SU-DHL-6 (cell line): ENCODE measurements at regions not wholly inside any gene's neighbourhood (a gene's known extent, or its start where the extent isn't known, plus 50 kb on each side); places are given as distances from the start of the nearest gene placed in this dataset.

Experiments used
- H2AFZ ChIP-seq: fragments of 200-600 bp; sonication (generic); 2 replicates; pipeline ENCODE4 v1.6.1; 2014; ENCODE audit warnings: low read depth, mild to moderate bottlenecking, moderate library complexity, mixed read lengths, antibody characterized with exemption, low read length; ENCODE audit not compliant: severe bottlenecking
- H3F3A ChIP-seq: fragments of 200-600 bp; shearing (Covaris generic); 2 replicates; pipeline ENCODE4 v1.6.0; 2016; ENCODE audit warnings: antibody characterized with exemption, mild to moderate bottlenecking; ENCODE audit not compliant: insufficient read depth
- H3K27ac ChIP-seq: fragments of 200-600 bp; sonication (generic); 2 replicates; pipeline ENCODE4 v1.5.1; 2016; ENCODE audit warnings: low read depth, mild to moderate bottlenecking, low read length, moderate library complexity, mixed read lengths
- H3K27me3 ChIP-seq: fragments of 200-600 bp; sonication (generic), shearing (Covaris generic); 2 replicates; pipeline ENCODE4 v1.6.0; 2014; ENCODE audit warnings: mild to moderate bottlenecking, low read length
- H3K36me3 ChIP-seq: fragments of 200-600 bp; sonication (generic); 2 replicates; pipeline ENCODE4 v1.6.1; 2014; ENCODE audit warnings: mild to moderate bottlenecking, low read length, mixed read lengths
- H3K4me2 ChIP-seq: fragments of 300-600, 200-600 bp; shearing (Covaris generic), sonication (generic); 2 replicates; pipeline ENCODE4 v1.6.0; 2014; ENCODE audit warnings: low read length, low read depth, mild to moderate bottlenecking; ENCODE audit not compliant: poor library complexity, severe bottlenecking
- H3K4me3 ChIP-seq: fragments of 200-600 bp; sonication (generic); 2 replicates; pipeline ENCODE4 v1.5.1; 2014; ENCODE audit warnings: antibody characterized with exemption, low read length, mild to moderate bottlenecking, mixed read lengths; ENCODE audit not compliant: insufficient read depth, poor library complexity, severe bottlenecking
- H3K79me2 ChIP-seq: fragments of 200-600 bp; sonication (generic); 2 replicates; pipeline ENCODE4 v1.6.1; 2014; ENCODE audit warnings: mild to moderate bottlenecking, low read length, moderate library complexity; ENCODE audit not compliant: insufficient read depth
- H3K9ac ChIP-seq: fragments of 200-600 bp; sonication (generic); 2 replicates; pipeline ENCODE4 v1.7.0; 2014; ENCODE audit warnings: mild to moderate bottlenecking, low read length
- H3K9me2 ChIP-seq: fragments of 200-600 bp; sonication (generic); replicated peaks from 2 replicates; pipeline ENCODE4 v1.6.1; 2014; ENCODE audit warnings: low read length; ENCODE audit not compliant: insufficient read depth
- H3K9me3 ChIP-seq: fragments of 200-600 bp; sonication (generic); 2 replicates; pipeline ENCODE4 v1.6.1; 2014; ENCODE audit warnings: low read length, mixed read lengths; ENCODE audit not compliant: insufficient read depth
- H4K20me1 ChIP-seq: fragments of 200-600 bp; sonication (generic); 2 replicates; pipeline ENCODE4 v1.6.1; 2014; ENCODE audit warnings: low read depth, mild to moderate bottlenecking, antibody characterized with exemption, low read length, moderate library complexity, mixed read lengths
- EZH2phosphoT487 ChIP-seq: fragments of 200-600 bp; sonication (generic), shearing (Covaris generic); conservative IDR thresholded peaks from 2 replicates; pipeline ENCODE4 v1.6.1; 2018; ENCODE audit warnings: mild to moderate bottlenecking, antibody characterized with exemption, low read length, moderate library complexity, mixed read lengths
- TF ChIP-seq, protein P1 (sequence below): fragments of 200-600 bp; sonication (generic); IDR thresholded peaks from one replicate; pipeline ENCODE4 v1.5.1; 2017; ENCODE audit warnings: antibody characterized with exemption, mild to moderate bottlenecking, low read length, moderate library complexity; ENCODE audit not compliant: insufficient read depth, poor library complexity, severe bottlenecking

DNA sequence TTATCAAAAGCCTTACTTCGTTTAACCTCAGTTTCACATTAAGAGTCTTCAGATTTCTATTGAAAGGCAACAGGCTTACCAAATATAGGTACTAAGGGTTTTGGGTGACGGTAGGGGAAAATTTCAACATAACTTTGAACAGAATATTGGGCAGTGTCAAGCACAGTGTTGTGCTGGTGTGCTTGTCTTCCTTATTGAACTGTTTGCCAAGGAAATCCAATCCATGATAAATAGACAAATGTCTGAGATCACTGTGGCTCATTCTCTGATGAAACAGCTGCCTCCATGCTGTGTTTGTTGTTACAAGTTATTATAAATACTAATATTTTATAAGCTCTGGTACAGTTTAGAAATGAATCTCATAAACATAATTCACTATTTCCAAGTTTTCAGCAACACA lies 730.1 kb downstream of the NR2F1-AS1 start:
- H3K4me3 ChIP-seq, result no peak overlapping the region
- no peaks in the 10 kb centered on the region for H3K27me3 ChIP-seq
- H2AFZ ChIP-seq, result no peak overlapping the region
- H3K27ac ChIP-seq, result no peak overlapping the region
- no peak overlapping the region for H3K9ac ChIP-seq
- H3K4me2 ChIP-seq, result no peak overlapping the region
- H3K79me2 ChIP-seq, result no peaks in the 10 kb centered on the region
- no peaks in the 10 kb centered on the region for H4K20me1 ChIP-seq
- no peaks in the 10 kb centered on the region for H3K36me3 ChIP-seq
- no peaks in the 10 kb centered on the region for H3K9me3 ChIP-seq
- H3K9me2 ChIP-seq, result no peaks in the 10 kb centered on the region
- no peaks in the 10 kb centered on the region for H3F3A ChIP-seq
- TF ChIP-seq, protein P1, sequence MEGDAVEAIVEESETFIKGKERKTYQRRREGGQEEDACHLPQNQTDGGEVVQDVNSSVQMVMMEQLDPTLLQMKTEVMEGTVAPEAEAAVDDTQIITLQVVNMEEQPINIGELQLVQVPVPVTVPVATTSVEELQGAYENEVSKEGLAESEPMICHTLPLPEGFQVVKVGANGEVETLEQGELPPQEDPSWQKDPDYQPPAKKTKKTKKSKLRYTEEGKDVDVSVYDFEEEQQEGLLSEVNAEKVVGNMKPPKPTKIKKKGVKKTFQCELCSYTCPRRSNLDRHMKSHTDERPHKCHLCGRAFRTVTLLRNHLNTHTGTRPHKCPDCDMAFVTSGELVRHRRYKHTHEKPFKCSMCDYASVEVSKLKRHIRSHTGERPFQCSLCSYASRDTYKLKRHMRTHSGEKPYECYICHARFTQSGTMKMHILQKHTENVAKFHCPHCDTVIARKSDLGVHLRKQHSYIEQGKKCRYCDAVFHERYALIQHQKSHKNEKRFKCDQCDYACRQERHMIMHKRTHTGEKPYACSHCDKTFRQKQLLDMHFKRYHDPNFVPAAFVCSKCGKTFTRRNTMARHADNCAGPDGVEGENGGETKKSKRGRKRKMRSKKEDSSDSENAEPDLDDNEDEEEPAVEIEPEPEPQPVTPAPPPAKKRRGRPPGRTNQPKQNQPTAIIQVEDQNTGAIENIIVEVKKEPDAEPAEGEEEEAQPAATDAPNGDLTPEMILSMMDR, result no peak
- no peak for TF ChIP-seq EZH2phosphoT487

DNA sequence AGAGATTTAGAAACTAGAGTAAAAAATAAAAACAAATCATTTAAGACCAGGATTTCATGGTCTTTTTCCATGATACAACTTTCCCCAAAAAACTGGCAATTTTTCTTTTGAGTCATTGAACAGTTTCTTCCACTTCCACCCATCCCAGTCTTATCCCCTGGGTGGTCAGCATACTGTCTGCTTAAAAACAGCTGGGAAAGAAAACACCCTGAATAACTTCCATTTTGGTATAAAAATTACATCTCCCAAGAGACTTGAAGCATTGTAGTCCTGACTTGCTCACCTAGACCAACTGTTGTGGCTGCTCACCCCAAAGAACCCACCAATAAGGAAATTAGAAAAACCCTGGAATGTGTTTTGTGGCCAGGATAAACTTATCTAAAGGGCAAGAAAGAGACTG lies 731.3 kb downstream of the NR2F1-AS1 start:
- no peaks in the 10 kb centered on the region for H4K20me1 ChIP-seq
- no peak overlapping the region for H3K4me3 ChIP-seq
- no peak overlapping the region for H2AFZ ChIP-seq

DNA sequence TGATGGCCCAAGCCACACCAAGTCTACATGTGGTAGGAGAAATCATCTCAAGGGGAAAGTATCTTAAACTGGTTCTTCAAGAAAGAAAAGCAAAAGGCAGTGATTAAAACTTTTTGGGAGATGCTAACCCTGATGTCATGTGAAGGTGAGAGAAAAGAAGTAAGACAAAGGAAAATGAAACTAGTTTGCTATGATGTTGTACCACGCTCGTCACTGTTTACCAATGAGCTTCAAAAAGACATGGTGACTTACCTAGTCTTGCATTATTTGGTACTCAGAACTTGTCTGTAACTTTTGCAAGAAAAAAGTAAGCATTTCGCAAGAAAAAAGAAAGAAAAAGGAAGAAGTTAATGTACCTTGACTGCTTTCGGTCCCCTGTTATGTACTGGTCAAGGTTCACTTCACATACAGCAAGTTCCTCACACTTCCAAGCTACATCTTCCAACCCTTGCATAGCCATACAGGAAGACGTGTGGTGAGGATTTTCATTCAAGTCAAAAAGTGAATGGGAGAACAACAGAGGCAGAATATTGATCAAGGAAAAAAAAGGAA lies 739.3 kb downstream of the NR2F1-AS1 start:
- Histone ChIP-seq H4K20me1 (no peaks in the 10 kb centered on the region), H3K9ac (no peak overlapping the region), H3K27ac (no peak overlapping the region), H3K9me3 (no peaks in the 10 kb centered on the region), H2AFZ (no peak overlapping the region), H3K79me2 (no peaks in the 10 kb centered on the region), H3K36me3 (no peaks in the 10 kb centered on the region), H3F3A (no peaks in the 10 kb centered on the region), H3K9me2 (no peaks in the 10 kb centered on the region), H3K4me2 (no peak overlapping the region), H3K27me3 (no peaks in the 10 kb centered on the region), H3K4me3 (no peak overlapping the region)
- TF ChIP-seq, protein P1, result no peak
- TF ChIP-seq EZH2phosphoT487, result no peak

More for the DNA sequence above, 731.3 kb downstream of the NR2F1-AS1 start:
- H3K9me2 ChIP-seq, result no peaks in the 10 kb centered on the region
- no peaks in the 10 kb centered on the region for H3F3A ChIP-seq
- no peaks in the 10 kb centered on the region for H3K79me2 ChIP-seq
- H3K4me2 ChIP-seq, result no peak overlapping the region
- H3K27ac ChIP-seq, result no peak overlapping the region
- no peaks in the 10 kb centered on the region for H3K36me3 ChIP-seq
- no peak overlapping the region for H3K9ac ChIP-seq
- no peaks in the 10 kb centered on the region for H3K9me3 ChIP-seq
- no peaks in the 10 kb centered on the region for H3K27me3 ChIP-seq
- no peak for TF ChIP-seq EZH2phosphoT487
- TF ChIP-seq, protein P1, result no peak
